HG02763 (cell line): ENCODE measurements at regions not wholly inside any gene's neighbourhood (a gene's known extent, or its start where the extent isn't known, plus 50 kb on each side); places are given as distances from the start of the nearest gene placed in this dataset.

Experiments
- ATAC-seq: cut with Tn5 transposase; IDR thresholded peaks from one replicate; pipeline ENCODE4 v1.9.1; 2021; ENCODE audit warnings: mild to moderate bottlenecking, moderate library complexity; ENCODE audit not compliant: unreplicated experiment

GRCh38 chr20:48102931-48103660 lies 317.8 kb upstream of the SULF2 start:
- no peak for ATAC-seq

- ATAC-seq, result no peak
Observed at GRCh38 chr20:48102076-48102787, 317.0 kb upstream of the SULF2 start.

DNA sequence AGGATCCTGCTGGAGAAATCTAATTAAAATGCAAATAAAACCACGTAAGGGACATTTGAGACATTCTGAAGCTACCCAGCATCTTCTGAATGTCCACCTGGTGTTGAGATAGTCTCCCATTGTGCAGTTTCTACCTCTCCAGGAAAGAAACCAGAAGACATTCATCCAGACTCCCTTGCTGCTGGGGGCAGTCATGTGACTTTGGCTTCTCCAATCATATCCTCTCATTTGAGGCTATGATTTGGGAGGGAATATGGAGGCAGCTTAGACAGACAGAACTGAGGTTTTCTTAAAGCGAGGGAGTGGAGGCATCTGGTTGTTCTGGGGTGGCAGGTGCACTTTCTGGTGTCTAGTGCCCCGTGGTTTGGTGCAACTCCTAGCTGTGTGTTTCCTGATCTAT lies 315.2 kb upstream of the SULF2 start:
- ATAC-seq, result no peak

GRCh38 chr20:48098866-48099265 lies 313.6 kb upstream of the SULF2 start:
- ATAC-seq, result no peak

DNA sequence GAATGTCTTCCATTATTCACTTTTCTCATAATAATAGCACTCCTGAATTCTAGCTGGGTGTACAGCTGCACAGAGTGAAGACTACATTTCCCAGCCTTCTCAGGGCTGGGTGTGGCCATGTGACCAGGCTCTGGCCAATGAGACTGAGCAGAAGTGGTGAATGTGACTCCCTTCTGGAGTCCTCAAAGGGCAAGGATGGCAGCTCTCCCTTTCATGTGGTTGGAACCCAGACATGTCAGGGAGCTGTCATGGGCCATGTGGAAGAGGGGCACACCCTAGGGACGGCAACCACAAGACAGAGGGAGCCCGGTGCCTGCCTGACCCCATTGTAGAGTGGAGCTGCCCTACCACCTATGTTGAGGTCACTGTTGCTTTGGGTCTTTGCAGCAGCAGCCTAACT lies 312.8 kb upstream of the SULF2 start:
- no peak for ATAC-seq

DNA sequence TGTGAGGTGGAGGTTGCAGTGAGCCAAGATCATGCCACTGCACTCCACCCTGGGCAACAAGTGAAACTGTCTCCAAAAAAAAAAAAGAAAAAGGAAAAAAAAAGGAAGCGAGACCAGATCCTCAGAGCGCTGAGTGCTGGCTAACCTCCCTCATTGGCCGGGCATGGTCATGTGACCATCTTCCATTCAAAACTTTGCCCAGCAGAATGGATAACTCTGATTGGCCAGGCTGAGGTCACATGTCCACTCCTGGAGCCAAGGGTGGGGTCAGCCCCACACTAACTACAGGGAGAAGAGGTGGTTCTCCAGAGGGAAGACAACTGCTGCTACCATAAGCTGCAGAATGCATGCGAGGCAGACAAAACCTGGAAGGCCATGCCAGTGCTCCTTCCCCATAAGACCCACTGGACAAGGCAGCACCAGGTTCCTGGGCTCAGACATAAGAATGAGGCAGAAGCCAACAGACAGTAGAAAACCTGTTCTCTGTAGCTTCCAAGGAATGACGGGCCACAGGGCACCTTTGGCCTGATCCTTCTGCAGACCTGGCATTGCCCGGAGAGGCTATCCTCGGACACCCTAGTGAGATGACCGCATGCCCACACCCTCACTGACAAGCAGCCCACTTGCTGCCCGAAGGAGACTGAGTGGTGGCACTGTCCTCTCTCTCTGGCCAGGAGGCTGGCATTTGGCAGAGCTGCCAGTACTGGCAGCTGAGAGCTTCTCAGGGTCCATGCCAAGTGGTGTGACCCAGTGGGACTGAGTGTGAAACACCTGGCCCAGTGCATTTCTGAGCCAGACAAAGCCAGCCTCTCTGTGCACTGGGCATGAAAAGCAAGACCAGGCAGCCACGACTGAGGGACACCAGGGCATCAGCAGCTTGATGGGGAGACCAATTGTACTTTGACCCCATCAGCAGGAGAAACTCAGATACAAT lies 311.9 kb upstream of the SULF2 start:
- no peak for ATAC-seq

DNA sequence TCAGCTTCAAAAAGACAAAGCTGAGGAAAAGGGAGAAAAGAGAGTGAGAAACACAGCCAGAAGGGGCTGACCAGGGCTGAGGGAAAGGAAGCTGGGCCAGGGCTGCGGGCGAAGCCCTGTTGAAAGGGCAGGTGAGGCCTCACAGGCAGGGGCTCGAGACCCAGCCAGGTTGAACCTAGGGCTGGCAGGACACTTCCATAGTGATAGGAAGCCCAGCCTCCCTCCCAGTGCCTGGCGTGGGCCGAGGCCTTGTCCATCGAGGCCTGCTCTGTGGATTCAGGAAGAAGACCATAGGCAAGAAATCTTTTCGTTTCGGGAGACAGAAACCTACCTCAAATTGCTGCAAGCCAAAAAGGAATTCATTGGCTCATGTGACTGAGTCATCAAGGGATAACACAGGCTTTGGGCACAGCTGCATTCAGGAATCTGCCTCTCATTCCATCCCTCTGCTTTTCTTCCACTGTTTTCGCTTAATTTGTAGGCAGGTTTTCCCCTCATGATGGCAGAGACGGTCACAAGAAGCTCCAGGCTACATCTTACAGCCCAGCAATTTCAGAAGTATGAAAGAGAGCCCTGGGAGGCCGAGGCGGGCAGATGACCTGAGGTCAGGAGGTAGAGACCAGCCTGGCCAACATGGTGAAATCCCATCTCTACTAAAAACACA lies 311.1 kb upstream of the SULF2 start:
- ATAC-seq, result no peak

- ATAC-seq, result no peak
Observed at GRCh38 chr20:48094944-48095343, 309.7 kb upstream of the SULF2 start.

DNA sequence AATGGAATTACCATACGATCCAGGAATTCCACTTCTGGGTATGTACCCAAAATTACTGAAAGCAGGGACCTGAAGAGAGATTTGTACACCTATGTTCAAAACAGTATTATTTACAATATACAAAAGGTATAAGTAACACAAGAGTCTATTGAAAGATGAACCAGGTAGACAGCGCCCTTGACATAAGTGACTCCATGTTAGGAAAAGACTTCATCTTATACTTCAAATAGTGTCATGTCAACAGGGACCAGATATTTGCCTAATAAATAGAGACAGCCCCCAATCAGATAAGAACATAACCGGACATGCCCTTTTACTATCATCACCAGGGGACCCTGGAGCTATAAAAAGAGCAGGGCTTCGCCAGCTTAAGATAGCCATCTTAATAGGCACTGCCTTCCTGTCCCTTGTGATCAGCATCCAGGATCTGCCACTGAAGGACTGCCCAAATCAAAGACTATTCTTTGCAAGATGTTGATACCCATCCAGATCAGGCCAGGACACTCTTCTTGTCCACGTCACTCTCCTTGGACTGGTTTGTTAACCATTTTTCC lies 309.0 kb upstream of the SULF2 start:
- no peak for ATAC-seq

DNA sequence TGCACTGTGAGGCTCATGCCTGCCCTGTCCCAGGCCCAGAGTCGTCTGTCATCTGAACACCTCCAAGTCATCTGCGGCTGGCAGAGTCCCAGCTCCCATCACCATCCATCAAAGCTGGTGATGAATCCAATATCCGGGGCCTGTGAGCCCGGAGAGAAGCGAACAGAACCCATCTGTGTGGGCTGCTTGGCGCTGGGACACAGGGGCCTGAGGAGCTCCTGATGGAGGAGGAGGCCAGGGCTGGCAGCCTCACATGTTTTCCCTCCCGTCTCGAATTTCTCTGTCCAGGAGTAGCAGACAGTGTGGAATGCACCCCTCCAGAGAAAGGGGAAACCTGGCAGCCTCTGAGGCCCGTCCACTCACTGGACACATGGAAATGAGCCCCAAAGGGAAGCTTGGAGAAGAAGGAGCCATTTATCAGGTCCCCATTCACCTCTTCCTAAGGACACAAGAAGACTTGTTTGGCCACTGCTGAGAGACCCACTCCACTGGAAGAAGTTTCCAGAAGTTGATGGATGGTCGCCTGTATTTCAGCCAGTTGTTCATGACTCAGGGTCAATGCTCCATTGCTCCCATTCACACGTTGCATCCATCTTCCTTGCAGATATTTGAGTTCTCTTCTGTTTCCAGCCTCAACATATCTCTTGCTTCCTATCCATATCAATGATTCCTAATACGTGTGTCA lies 307.5 kb upstream of the SULF2 start:
- no peak for ATAC-seq

DNA sequence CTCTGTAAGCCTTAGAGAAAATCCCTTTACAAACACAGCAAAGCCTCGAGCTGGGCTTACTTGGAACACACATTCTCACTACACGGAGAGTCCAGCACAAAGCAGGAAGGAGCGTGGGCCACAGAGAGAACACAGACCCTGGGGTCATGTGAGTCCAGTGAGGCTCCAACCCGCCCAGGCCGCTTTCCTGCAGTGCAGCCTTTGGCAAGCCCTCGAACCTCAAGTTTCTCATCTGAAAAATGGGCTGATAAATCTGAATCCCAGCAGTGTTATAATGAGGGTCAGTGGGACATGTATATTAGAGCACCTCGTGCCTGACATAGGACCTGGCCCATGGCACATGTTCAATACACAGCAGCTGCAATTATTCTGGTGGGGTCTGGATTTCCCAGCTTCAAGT lies 305.5 kb upstream of the SULF2 start:
- no peak for ATAC-seq

DNA sequence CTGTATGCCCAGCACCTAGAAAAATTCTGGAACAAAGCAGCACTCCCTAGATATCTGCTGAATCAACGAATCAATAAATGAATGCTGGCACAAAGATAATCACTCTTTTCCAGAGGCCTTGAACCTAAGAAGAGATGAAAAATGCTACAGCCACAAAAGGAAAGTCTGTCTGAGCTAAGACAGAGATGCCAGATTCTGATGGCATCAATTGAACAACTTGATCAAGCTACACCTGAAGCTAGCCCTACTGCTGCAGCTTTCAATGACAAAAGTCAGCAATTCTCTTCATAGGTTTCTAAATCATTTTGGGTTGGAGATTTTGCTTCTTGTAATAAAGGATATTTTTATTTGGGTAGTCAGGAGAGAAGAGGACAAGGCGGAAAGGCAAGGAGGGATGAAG lies 305.0 kb upstream of the SULF2 start:
- no peak for ATAC-seq

GRCh38 chr20:48080583-48080982 lies 295.3 kb upstream of the SULF2 start:
- no peak for ATAC-seq

DNA sequence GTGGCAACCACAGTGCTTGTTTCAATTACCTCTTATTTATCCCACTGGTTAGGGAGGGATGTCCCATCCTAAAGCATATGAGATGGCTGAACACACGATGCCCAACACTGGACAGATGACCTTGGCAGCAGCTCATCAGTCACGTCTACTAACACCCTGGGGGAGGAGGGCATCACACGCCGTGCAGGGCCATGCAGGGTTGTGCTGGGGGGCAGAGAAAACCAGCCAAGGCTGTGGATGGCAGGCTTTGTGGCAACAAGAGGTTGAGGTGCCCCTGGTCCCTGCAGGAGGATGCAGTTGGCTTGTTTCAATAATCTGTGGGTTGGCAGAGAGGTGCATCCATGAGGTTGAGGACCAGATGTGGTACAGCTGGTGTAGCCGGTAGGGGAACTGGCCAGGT lies 293.7 kb upstream of the SULF2 start:
- ATAC-seq, result no peak

GRCh38 chr20:48076747-48077146 lies 291.5 kb upstream of the SULF2 start:
- no peak for ATAC-seq

- ATAC-seq, result no peak
Observed at GRCh38 chr20:48076247-48076646, 291.0 kb upstream of the SULF2 start.

DNA sequence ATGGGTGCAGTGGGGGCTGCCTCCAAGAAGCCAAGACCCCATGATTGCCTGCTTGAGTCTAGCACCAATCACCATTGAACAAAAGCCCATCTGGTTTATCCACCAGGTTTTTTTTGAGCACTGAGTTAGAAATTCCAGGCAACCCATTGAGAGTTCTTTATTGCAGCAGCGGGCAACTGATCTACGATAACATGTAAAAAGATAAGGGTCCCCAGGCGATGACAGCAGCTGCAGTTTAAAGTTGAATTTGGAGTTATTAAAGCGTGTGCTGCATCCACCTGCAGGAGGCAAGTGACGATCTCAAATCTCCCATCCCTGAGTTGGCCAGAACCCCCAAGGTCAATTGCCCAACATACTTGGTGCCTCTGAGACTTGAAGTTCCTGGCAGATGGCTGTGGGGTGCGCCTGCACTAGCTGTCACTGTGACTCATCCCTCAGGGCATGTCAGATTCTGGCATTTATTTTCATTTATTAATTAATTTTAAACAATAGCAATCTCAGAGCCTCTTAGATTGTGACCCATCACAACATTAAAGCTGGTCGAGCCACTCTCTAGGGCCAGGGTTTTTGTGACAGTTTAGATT lies 290.4 kb upstream of the SULF2 start:
- ATAC-seq, result no peak

- no peak for ATAC-seq
Observed at GRCh38 chr20:48070991-48071652, 285.8 kb upstream of the SULF2 start.

- no peak for ATAC-seq
Observed at GRCh38 chr20:48069596-48069995, 284.3 kb upstream of the SULF2 start.
